ENCODE measurements at regions not wholly inside any gene's neighbourhood (a gene's known extent, or its start where the extent isn't known, plus 50 kb on each side); places are given as distances from the start of the nearest gene placed in this dataset.
"Not testable (repeated sequence)": the region's sequence is repeated elsewhere in the genome, so short reads cannot be mapped to it uniquely, and the experiment has no call there.

- DNase-seq (ENCODE audit: extremely low spot score, insufficient read length, low read depth); FAIRE-seq: not testable (repeated sequence)
These were observed 147.7 kb downstream of the CDRT15L2 start for GRCh38 chr17:20727201-20727600.

- DNase-seq (ENCODE audit: extremely low spot score, insufficient read length, low read depth) (no peak), FAIRE-seq (no peak)
These were observed 148.7 kb downstream of the CDRT15L2 start for GRCh38 chr17:20728181-20728580.

- DNase-seq (ENCODE audit: extremely low spot score, insufficient read length, low read depth); FAIRE-seq: not testable (repeated sequence)
These were observed 151.6 kb downstream of the CDRT15L2 start for GRCh38 chr17:20731131-20731530.

DNA sequence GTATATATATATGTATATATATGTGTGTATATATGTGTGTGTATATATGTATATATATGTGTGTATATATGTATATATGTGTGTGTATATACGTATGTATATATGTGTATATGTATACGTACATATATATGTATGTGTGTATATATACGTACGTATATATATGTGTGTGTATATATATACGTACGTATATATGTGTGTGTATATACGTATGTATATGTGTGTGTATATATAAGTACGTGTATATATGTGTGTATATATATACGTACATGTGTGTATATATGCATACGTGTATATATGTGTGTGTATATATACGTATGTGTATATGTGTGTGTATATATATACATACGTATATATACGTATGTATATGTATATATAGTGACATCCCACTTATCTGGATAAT is 154.4 kb downstream of the CDRT15L2 start:
- FAIRE-seq, result no peak
- DNase-seq (ENCODE audit: extremely low spot score, insufficient read length, low read depth), result no peak

DNA sequence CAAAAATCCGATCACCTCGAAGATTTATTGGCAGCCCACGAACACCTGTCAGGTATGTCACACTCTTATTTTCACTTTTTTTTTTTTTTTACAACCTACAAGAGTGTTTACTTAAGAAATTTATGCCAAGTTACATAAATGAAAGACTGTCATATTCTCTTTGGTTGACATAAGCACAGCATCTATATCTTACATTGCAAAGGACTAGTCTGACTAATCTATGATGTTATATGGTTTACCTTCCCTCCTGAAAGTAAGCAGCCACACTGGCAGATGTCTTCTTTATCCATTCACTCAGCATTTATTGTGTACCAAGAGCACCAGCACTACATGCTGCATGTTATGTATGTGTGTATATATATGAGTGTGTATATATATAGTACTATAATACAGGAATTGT is 156.3 kb downstream of the CDRT15L2 start:
- no peak for DNase-seq (ENCODE audit: extremely low spot score, insufficient read length, low read depth)

DNA sequence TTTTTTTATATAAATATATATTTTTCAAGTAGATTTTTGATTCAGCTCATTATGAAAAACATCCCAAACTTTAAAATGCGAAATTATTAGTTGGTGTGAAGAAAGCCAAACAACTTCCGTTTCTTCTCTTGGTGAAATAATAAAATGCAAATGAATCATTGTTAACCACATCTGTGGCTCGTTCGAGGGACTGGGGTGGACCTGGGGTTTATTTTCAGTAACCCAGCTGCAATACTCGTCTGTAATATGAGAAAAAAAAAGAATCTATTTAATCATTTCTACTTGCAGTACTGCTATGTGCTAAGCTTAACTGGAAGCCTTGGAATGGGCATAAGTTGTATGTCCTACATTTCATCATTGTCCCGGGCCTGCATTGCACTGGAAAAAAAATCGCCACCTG is 158.1 kb downstream of the CDRT15L2 start:
- not testable (repeated sequence) for DNase-seq (ENCODE audit: extremely low spot score, insufficient read length, low read depth); FAIRE-seq

More for the DNA sequence above, 156.3 kb downstream of the CDRT15L2 start:
- no peak for FAIRE-seq

DNA sequence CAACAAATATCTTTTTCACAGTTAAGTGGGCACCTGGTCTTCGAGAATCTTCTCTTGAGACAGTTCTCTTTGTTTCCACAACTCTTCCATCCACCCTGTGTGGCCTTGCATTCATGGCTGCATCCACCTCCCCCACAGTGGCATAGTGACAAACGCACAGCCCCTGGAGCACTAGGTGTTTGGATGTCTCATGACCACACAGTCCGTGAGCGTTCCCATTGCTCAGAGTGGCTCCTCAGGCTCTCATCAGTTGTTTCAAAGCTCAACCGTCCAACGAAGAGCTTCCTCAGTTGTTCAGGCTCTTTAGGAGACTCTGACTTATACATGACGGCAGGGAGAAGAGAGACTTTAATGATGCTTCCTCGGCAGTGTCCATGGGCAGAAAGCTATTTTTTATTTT is 191.6 kb downstream of the CDRT15L2 start:
- no peak for DNase-seq (ENCODE audit: extremely low spot score, insufficient read length, low read depth)
- no peak for FAIRE-seq

DNA sequence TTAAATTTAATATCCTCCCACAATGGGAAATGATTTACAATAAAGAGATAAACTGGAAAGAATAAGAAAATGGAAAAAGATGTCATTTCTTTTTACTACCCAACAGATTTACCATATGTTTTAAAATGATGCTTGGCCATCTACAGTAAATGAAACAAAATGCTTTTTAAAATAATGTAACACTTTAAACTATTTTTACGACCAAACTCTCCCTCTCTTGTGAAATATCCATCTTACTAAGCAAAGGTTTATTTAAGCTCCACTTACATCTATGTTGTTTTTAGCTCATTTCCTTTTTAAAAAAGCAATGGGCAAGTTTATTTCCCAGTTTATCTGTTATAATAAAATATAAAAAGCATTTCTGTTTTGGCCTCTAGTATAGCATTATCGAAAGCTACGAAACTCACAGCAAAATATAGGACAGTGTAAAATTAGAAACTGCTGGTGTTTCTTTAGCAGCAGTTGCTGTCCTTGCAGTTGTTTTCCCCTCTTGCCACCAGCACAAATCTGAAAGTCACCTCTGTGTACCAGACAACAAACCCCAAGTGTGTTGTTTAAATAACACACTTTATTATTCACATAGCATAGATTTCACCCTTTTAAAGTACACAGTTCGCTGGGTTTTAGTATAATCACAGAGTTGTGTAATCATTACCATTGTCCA is 195.1 kb downstream of the CDRT15L2 start:
- no peak for FAIRE-seq
- no peak for DNase-seq (ENCODE audit: extremely low spot score, insufficient read length, low read depth)

DNA sequence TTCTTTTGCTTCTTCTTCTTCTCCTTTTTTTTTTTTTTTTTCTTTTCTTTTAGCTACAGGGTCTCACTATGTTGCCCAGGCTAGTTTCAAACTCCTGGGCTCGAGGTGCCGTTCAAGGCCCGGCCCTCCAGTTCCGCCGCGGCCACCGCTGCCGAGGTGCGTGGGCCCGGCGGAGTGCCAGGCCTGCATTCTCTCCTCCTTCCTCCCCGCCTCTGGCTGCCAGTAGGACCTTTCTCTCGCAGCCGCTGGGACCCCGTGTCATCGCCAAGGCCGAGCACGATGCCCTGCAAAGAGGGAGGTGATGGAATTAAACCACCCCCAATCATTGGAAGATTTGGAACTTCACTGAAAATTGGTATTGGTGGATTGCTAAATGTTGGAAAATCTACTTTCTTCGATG is 195.8 kb downstream of the CDRT15L2 start:
- FAIRE-seq (no peak), DNase-seq (ENCODE audit: extremely low spot score, insufficient read length, low read depth) (no peak)

GRCh38 chr17:20779521-20779920 is 200.0 kb downstream of the CDRT15L2 start:
- no peak for FAIRE-seq

DNA sequence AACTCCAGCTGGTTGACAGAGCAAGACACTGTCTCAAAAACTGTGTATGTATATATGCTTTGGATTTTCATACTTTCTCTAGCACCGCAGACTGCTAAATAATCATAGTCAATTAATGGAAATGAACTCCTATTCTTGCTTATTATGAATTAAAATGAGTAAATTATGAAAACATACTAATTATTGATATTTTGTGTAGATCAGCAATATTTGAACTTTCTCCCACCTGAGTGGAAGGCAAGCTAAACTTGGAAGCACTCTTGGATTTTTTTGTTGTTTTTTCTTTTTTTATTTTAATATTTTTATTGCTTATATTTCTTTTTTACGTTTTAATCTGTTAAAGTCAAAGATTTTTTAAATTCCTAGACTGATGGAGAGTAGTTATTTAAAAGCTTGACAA is 201.7 kb downstream of the CDRT15L2 start:
- DNase-seq (ENCODE audit: extremely low spot score, insufficient read length, low read depth) (no peak), FAIRE-seq (no peak)

More at GRCh38 chr17:20779521-20779920, 200.0 kb downstream of the CDRT15L2 start:
- no peak for DNase-seq (ENCODE audit: extremely low spot score, insufficient read length, low read depth)

- not testable (repeated sequence) for FAIRE-seq; DNase-seq (ENCODE audit: extremely low spot score, insufficient read length, low read depth)
These were observed 202.3 kb downstream of the CDRT15L2 start for GRCh38 chr17:20781869-20782268.

- no peak for DNase-seq (ENCODE audit: extremely low spot score, insufficient read length, low read depth)
- FAIRE-seq, result no peak
These were observed 203.6 kb downstream of the CDRT15L2 start for GRCh38 chr17:20783091-20783490.

- DNase-seq (ENCODE audit: extremely low spot score, insufficient read length, low read depth) (no peak), FAIRE-seq (no peak)
These were observed 204.7 kb downstream of the CDRT15L2 start for GRCh38 chr17:20784100-20784665.

DNA sequence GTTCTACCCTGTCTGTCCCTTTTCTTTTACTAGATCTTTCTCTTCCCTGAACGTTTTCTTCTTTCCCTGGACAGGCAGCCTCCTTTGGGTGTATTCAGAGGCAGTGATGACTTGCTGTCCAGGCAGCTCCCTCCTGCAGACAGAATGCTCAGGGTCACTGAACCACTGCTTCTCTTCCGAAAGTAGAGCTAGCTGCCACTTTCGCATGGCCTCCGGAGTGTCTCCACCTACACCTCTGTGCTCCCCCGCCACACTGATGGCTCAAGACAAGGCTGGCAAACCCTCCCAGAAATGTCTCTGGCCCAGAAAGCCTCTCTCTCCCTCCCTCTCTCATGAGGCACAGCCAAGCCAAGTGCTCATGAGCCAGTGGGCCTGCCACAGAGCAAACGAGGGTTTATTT is 207.8 kb downstream of the CDRT15L2 start:
- no peak for FAIRE-seq
- no peak for DNase-seq (ENCODE audit: extremely low spot score, insufficient read length, low read depth)

DNA sequence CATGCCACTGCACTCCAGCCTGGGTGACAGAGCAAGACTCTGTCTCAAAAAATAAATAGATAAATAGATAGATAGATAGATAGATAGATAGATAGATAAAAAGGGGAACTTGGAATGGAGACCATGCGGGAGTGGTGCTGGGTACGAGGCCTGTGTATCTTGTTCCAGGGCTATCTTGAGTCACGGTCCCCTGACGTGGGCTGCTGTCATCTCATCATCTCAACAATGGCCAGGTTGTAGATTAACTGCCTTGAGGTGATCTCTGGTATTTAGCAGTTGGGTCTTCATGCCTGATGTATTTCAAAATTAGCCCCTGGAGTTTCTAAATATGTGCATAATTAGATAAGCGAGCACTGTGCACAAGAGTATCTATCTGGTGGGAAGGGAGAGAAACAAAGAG is 212.1 kb downstream of the CDRT15L2 start:
- no peak for DNase-seq (ENCODE audit: extremely low spot score, insufficient read length, low read depth)
- no peak for FAIRE-seq

- not testable (repeated sequence) for FAIRE-seq; DNase-seq (ENCODE audit: extremely low spot score, insufficient read length, low read depth)
These were observed 215.0 kb downstream of the CDRT15L2 start for GRCh38 chr17:20794532-20794931.

DNA sequence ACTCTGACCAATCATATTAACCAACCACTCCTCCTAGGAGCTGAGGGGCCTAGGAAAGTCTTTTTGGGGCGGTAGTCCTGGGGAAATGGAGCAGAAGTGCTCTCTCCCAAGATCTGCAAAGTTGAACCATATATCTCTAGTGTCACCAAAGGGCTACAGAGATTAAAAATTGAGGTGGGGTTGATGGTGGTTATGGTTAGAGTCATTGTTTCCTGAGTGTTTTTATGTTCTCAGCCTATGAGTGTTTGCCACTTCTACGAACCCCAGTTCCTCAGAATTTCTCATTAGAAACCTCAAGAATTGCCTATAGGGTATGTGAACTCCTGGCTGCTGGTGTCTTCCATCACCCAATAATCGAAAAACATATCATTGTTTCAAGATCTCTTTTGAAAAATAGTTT is 217.8 kb downstream of the CDRT15L2 start:
- DNase-seq (ENCODE audit: extremely low spot score, insufficient read length, low read depth), result no peak
- no peak for FAIRE-seq

GRCh38 chr17:20800146-20800545 is 220.6 kb downstream of the CDRT15L2 start:
- DNase-seq (ENCODE audit: extremely low spot score, insufficient read length, low read depth) (no peak), FAIRE-seq (no peak)

DNA sequence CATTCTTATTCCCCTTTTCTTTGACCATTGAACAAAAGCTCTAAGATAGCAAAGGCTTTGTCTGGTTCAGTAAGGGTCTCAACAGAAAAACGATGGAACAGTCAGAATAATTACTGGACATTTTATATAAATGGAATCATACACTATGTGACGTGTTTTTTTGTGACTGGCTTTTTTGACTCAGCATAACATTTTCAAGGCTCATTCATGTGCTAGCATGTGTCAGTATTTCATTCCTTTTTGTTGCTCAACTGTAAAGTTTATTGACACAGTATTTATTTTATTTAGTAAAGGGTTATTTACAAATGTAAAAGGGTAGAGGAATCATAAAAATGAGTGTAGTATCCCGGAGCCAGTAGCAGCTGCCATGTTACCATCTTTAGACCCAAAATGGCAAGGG is 226.2 kb downstream of the CDRT15L2 start:
- DNase-seq (ENCODE audit: extremely low spot score, insufficient read length, low read depth) (no peak), FAIRE-seq (no peak)

DNA sequence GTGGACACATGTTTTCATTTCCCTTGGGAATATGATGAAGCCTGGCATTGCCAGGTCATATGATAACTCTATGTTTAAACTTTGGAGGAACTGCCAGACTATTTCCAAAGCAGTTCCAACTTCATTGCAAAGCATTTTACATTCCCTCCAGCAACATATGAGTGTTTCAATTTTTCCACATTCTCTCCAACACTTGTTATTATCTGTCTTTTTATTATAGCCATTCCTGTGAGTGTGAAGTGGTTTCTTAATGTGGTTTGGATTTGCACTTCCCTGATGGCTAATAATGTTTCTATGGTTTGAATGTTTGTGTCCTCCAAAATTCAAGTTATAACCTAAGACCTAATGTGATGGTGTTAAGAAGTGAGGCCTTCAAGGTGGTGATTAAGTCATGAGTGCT is 228.0 kb downstream of the CDRT15L2 start:
- not testable (repeated sequence) for FAIRE-seq; DNase-seq (ENCODE audit: extremely low spot score, insufficient read length, low read depth)

- not testable (repeated sequence) for DNase-seq (ENCODE audit: extremely low spot score, insufficient read length, low read depth); FAIRE-seq
These were observed 227.4 kb downstream of the USP22 start for GRCh38 chr17:20815410-20815809.
